ENCODE measurements at regions not wholly inside any gene's neighbourhood (a gene's known extent, or its start where the extent isn't known, plus 50 kb on each side); places are given as distances from the start of the nearest gene placed in this dataset.

DNA sequence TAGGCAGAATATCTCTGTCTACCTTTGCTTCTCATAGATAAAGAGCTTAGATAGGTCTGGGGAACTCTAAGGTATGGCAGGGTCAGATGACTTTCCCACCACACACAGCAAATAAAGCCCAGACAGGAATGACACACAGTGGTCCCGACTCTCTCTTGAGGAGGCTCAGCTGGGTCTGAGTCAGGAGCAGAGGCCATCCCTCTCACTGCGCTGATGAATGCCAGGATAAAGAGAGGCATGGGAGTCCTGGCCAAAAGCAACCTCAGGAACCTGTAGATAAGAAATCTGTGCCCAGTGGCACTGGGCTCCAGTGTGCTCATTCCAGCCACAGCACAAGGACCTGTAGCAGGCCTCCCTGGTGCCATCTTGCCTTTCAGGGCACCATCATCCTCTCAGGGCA, 129.4 kb upstream of the PARP11 start:
- TF ChIP-seq POLR2A (IDR thresholded peaks at IDR 0.05) (no peak), EP300 (IDR thresholded peaks at IDR 0.05) (no peak), POLR2AphosphoS5 (IDR thresholded peaks at IDR 0.05) (no peak)
- TF ChIP-seq, protein P1, sequence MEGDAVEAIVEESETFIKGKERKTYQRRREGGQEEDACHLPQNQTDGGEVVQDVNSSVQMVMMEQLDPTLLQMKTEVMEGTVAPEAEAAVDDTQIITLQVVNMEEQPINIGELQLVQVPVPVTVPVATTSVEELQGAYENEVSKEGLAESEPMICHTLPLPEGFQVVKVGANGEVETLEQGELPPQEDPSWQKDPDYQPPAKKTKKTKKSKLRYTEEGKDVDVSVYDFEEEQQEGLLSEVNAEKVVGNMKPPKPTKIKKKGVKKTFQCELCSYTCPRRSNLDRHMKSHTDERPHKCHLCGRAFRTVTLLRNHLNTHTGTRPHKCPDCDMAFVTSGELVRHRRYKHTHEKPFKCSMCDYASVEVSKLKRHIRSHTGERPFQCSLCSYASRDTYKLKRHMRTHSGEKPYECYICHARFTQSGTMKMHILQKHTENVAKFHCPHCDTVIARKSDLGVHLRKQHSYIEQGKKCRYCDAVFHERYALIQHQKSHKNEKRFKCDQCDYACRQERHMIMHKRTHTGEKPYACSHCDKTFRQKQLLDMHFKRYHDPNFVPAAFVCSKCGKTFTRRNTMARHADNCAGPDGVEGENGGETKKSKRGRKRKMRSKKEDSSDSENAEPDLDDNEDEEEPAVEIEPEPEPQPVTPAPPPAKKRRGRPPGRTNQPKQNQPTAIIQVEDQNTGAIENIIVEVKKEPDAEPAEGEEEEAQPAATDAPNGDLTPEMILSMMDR (IDR thresholded peaks at IDR 0.05) = no peak

Data from suprapubic skin (tissue), 4 donors.